ENCODE measurements at regions not wholly inside any gene's neighbourhood (a gene's known extent, or its start where the extent isn't known, plus 50 kb on each side); places are given as distances from the start of the nearest gene placed in this dataset.
A peak's percentile ranks its signal among the peaks of the same experiment; 100 is the strongest.

DNA sequence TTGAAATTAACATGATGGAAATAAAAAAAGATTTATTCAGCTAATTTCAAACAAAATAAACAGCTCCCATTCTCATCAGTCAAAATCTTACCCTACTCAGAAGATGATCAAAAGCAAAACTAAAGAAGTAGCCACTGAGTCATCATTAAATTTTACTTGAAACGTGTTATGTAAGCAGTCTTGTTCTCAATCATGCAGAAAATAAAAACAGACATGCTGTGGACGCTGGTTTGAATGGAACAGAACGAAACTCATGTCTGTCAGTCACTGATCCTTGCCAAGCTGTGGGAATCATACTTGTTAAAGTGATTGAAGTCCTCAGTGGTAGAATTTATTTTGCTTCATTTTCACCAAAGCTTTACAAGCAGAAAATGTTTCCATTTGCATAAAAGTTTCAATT lies 77.2 kb upstream of the TLR3 start:
- DNase-seq (ENCODE audit: low spot score) = no peak

DNA sequence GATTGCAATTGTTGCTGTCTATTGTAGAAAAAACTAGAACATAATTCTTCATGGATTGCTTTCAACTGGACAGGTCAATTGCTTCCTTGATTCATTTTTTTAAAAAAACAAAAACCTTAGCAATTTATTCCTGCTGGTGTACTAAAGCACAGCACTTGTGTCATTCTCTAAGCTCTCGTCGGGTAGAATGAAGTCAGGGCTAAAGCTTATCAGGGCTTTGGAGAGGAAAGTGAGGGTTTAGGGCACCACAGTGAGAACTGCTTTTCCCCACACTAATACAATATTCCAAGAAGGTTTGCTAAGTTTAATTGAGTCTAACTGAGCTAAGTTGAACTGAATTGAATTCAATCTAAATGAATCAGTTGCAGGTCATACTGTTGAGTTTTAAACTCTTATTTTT lies 76.4 kb upstream of the TLR3 start:
- no peak for DNase-seq (ENCODE audit: low spot score)

DNA sequence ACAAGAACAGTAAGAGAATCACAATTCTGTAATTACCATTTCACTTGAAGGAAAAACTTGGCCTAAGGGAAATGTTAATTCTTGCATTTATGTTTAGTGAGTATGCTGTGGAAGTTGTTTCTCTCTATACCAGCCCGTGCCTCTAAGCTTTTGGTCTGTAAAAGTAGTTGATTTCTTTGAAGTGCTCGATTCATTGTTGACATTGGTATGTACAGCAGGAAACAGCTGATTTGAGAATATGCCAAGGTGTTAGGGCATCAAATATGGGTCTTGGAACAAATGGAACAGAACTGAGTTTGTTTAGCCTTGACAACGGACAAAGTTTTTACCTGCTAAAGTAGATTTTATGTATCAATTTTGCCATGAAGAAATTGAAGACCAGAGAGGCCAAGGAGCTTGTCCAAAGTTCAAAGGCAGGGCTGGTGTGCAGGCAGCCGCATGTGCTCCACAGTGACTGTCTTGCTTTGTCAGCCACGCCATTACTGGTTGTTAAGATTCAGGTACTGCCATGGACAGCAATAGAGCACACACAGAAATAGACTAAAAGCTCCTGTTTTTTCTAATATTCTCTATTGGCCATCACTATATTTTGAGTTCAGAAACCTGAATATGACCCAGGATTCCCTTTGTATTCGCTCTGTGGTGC lies 75.5 kb upstream of the TLR3 start:
- DNase-seq (ENCODE audit: low spot score) = no peak

DNA sequence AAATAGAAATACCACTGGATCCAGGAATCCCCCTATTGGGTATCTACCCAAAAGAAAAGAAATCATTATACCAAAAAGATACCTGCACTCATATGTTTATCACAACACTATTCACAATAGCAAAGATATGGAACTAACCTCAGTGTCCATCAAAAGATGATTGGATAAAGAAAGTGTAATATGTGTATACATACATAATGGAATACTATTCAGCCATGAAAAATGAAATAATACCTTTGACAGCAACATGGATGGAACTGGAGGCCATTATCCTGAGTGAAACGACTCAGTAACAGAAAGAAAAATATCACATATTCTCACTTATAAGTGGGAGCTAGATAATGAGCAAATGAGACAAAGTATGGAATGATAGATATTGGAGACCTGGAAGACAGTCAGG lies 74.2 kb upstream of the TLR3 start:
- DNase-seq (ENCODE audit: low spot score) = no peak

DNA sequence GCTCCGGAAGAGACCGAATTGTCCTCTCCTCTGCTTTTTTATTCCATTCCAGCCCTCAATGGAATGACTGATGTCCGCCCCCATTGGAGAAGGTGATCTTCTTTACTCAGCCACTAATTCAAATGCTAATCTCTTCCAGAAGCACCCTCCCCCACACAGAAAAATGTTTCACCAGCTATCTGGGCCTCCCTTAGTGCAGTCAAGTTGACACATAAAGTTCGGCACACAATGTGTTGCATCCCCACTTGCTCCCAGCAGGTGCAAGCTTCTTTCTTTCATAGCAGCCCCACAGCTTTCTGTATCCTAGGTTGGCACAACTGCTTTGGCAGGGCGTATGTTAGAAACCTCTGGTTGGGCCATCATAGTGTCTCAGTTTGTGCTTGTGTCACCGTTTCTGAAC lies 73.3 kb upstream of the TLR3 start:
- no peak for DNase-seq (ENCODE audit: low spot score)

DNA sequence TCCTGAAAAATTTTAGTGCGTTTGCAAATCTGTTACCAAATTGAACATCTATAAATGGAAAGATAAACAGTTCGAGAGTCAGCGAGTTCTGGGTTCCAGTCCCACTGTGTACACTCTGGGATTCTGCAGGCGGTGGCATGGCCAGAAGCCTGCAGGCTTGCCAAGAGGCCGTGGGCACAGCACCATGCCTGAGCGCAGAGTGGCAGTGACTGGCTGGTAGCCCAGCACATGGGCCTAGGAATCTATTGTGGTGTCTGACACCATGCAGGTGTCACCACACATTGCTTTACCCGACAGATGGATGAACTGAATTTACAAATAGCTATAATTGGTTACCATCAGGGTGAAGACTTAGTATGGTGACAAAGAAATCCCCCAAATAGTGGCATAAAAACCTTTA lies 71.7 kb upstream of the TLR3 start:
- DNase-seq (ENCODE audit: low spot score) = no peak

DNA sequence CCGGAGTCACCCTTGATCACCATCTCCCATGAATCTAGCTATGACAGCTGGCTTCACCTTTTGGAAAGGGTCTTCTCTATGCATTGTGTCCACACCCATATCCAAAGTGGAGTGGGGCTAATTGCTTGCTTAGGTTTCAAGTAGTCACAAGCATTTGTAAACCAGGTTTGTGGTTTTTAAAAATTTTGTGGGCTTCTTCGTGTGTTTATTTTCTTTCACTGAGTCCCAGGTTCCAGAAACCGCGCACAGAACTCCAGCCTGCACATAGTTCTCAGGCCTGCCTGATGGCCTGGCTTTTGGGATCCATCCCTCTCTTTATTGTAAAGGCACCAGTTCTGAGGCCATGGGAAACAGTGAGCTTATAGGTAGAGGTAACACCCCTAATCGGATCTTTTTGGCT lies 70.2 kb upstream of the TLR3 start:
- DNase-seq (ENCODE audit: low spot score) = no peak

DNA sequence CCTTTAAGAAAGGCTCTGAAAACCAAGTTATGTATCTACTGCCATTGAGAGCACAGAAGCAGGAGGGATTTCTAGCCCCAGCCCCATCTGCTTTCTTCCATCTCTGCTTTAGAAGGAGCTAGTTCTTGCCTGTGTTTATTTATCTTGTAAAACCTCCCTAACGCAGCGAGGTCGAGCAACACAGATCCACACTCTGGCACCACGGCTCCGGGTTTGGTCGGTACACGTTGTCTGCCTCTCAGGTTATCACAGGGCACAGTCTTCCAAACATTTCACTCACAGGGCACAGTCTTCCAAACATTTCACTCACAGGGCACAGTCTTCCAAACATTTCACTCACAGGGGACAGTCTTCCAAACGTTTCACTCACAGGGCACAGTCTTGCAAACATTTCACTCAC lies 69.7 kb upstream of the TLR3 start:
- no peak for DNase-seq (ENCODE audit: low spot score)

DNA sequence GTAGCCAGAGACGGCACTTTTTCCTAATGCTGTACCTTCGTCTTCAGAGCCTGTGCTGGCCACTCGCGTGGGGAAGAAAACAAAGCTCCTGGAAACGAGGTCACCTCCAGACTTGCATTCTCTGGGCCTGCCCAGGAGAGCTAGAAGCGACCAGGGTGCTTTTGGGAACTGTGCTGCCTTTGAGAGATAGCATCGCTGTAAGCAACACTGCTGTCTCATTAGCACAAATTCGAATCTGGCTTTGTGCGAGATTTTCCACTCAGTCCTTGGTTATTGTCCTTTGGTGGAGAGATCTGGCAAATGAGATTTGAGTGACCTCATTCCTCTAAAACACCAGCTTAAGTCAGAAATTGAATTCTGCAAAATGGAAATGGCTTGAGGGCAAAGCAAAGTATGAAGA lies 66.1 kb upstream of the TLR3 start:
- DNase-seq (ENCODE audit: low spot score) = no peak

DNA sequence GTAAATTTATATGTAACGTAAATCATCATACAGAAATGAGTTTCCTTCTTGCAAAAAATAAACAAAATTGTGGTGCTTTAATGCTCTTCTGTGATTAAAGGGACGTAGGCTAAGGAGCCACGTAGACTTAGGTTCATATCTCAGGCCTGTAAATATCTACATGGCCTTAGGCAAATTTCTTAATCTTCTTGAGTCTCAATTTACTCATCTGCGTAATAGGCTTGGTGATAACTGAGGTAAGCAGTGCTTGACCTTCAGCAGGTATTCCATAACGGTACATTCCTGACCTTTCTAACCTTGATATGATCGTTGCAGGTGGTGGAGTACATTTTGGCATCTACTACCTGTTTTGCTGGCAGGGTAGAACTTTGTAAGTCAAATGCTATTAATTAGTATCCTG lies 65.2 kb upstream of the TLR3 start:
- no peak for DNase-seq (ENCODE audit: low spot score)

DNA sequence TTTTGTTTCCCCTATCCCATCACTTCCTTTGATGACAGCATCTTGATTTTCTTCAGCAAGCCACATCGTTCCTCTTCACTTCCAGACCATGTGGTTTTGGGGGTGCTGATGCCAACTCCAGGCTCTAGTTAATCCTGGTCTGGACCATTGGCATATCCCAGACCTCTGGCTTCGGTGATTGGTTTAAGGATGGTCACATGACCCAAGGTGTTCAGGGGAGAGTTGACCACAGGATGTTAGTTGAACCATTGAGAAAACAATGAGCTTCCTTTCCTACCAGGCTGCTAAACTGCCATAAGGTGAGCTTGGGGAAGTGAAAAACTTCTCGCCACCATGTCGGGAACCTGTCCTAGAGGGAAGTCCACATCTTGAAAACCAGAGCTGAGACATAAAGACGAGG lies 60.9 kb upstream of the TLR3 start:
- DNase-seq (ENCODE audit: low spot score) = no peak

DNA sequence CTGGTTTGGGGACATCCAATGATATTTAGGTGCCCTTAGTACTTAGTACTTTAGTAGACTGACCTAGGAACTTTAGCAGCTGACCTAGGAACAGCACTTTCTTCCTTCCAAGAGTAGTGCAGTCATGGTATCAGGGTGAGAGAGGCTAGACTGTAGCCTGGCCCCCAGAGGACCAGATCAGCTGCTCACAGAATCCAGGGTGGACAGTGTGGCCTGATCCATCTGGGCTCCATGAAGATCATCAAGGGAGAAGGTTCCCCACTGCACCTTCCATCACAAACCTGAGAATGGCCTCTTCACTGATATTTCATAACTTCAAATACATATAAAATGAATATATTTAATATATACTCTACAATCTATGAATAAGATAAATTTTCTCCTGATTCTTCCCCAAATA lies 59.0 kb upstream of the TLR3 start:
- no peak for DNase-seq (ENCODE audit: low spot score)

DNA sequence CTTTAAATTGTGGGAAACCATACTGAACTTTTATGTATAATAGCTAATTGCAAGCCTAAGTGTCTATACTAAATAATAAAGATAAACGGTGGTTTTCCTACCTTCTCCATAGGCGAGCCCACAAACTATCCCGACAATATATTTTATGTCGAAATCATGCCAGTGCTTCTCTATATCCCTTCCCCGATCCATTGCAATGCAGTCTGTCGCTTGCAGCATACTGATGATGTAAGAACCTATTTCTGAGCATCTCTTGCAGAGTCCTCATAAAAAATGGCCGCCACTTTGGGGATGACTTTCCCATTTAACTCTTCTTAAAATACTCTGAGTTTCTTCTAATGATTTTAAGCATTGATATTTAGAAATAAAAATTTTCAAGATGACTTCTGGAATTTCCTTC lies 58.1 kb upstream of the TLR3 start:
- no peak for DNase-seq (ENCODE audit: low spot score)

DNA sequence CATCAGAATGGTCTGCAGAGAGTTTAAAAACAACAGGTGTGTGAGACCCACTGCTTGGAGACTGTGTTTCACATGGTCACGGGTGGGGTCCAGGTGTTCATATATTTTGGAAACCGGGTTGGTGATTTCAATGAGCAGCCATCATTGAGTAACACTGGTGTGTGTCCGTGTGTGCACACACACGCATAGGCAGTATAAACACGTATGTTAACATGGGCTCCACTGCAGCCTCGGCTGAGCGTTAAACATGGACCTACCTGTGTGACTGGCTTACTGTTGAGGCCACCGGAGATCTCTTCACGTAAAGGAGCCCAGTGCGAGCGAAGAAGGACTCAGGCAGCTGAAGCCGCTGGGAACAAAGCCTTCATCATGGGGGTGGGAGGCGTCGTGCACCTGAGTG lies 56.9 kb upstream of the TLR3 start:
- no peak for DNase-seq (ENCODE audit: low spot score)

DNA sequence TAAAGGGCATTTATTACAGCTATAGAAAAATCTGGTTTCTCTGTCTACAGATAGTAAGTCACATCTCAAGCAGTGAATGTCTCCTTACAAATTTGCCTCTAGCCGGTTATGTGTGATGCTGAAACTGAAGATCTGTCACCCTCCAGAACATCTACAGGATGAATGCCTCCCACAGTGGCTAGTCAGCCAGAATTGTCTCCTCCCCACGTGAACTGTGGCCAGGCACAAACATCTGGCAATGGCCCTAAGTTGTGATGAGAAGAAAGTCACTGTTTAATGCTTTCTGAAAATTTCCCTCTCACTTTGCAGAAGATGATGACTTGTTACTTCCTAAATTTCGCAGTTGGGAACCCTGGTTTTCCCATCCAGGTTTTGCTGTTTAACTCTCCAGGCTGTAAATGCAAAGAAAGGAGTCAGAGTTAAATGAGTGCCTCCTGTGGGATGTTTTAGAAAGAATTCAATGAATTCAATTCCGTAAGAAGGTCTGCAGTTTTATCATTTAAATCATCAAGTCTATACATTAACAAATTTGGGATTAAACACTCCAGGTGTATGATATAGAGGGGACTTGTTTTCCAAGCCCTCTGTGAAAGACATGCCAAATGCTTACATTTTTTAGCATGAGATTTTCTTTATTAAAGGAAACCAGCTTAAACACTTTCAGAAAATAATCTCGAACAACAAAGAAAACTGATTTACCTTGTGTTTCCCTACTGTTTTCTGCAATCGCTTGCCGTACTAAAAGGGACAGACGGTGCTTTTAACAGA lies 55.4 kb upstream of the TLR3 start:
- DNase-seq (ENCODE audit: low spot score) = no peak

DNA sequence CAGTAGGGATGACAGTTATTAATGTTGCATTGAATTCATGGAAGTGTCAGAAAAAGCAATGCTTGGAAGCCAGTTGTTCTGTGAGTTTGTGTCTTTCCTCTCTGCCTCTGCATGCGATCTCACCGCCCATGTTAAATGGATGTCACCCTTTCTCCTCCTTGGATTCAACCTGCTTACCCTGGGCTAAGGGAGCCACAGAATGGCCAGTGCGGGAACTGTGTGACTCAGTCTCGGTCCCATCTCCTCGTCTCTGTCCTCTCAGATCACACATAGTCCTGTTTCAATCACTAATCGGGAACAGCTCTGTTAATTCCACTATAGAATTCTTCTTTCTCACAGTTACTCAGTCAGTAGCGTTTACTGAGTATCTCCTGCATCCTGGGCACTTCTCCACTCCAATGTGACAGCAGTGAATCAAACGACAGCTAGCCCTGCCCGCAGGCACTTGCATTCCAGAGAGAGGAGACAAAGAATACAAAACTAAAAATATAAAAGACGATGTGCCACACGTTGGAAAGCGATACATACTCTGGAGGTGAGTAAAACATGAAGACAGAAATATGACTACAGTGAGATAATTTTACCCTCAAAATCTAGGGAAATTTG lies 53.6 kb upstream of the TLR3 start:
- DNase-seq (ENCODE audit: low spot score) = peak; percentile 20

DNA sequence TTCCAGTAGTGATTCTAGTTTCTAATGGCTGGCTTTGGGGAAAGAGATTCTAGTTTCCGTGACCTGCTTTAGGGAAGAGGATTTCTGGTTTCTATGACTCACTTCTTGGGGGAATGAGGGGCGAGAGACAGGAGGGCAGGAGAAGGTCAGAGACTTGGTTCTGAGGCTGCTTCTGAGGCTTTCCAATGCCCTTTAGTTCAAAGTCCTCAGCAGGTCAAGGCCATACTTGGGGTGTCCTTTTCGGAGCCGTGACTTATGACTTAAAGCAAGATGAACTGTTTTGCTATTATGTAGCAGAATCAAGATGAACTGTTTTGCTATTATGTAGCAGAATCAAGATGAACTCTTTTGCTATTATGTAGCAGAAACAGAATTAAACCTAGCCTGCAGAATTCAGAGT lies 52.2 kb upstream of the TLR3 start:
- DNase-seq (ENCODE audit: low spot score) = no peak

DNA sequence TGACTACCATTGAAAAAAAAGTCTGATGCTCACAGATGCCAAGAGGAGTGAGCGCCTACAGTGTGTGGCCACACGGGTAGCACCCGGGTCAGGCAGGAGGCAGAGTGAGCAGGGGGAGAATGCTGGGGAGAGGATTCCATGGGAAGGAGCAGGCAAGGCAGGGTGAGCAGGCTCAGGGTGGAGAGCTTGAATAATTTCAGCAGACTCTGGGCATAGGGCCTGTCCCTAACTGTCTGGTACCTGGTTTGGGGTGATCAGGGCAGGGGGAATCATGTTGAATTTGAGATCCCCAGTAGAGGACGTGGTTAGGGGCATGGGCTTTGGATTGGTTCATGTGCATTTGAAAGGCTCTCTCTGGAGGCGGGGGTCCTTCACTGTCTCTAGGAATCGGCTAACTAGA lies 51.2 kb upstream of the TLR3 start:
- no peak for DNase-seq (ENCODE audit: low spot score)

DNA sequence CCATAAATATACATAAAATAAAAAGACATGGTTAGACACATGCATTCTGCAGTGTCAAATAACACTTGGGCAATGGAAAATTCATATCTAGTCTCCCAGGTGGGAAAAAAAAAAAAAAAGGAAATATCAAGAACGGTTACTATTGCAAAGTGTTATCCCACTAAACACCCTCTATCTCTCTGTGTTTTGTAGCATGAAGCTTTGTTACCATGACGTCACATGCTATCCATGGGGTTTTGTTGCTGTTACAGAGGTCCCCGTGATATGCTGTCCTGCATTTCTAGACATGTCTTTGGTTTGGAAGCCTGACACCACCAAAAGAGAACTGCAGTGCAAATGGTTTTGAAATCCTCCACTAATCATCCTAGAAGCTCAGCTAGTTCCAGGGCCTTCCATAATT lies 50.7 kb upstream of the TLR3 start:
- no peak for DNase-seq (ENCODE audit: low spot score)

DNA sequence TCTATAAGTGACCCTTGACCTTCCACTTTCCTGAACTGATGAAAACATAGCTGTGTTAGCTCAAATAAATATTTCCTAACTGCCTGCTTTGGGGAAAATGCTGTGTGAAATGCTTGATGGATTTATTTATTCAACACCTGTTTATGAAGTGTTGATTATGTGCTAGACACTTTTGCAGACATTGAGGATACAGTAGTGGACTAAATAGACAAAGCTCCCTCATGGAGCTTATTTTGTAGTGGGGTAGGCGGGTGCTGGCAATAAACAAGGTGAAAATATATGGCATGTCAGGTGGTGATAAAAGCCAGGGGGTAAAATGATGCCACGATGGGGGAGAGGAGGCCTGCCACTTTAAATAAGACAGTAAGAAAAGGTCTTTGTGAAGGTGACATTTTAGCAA lies 50.2 kb upstream of the TLR3 start:
- no peak for DNase-seq (ENCODE audit: low spot score)

Data from pons (tissue), 1 donor.